Stomach (tissue), 8 donors: ENCODE measurements at regions not wholly inside any gene's neighbourhood (a gene's known extent, or its start where the extent isn't known, plus 50 kb on each side); places are given as distances from the start of the nearest gene placed in this dataset.

ENCODE experiments used
- DNase-seq, 2 donors: peaks; one replicate each; pipeline versions ENCODE4 v3.0.0 to v3.0.0-alpha.2; 2013 to 2019
- H3K27ac ChIP-seq, 5 donors: fragments of 200-600 bp in 4 of 5; sonication (generic) in 4 of 5; one replicate each; pipeline ENCODE4 v1.5.1; 2013 to 2019; ENCODE audit warnings: mild to moderate bottlenecking in 1 of 5, moderate library complexity in 1 of 5
- H3K27me3 ChIP-seq, 3 donors: fragments of 200-600 bp; sonication (generic); one replicate each; pipeline ENCODE4 v1.5.1; 2017 to 2019; ENCODE audit warnings: mixed run types in 1 of 3
- H3K36me3 ChIP-seq, 4 donors: fragments of 200-600 bp; sonication (generic); 1 replicate in 3 of 4; 2 replicates in 1 of 4; pipeline ENCODE4 v1.5.1; 2016 to 2019
- H3K4me1 ChIP-seq, 4 donors: fragments of 200-600 bp; sonication (generic); one replicate each; pipeline ENCODE4 v1.5.1; 2016 to 2019
- H3K4me3 ChIP-seq, 4 donors: fragments of 200-600 bp; sonication (generic) in 3 of 4; one replicate each; pipeline ENCODE4 v1.5.1; 2016 to 2019; ENCODE audit warnings: mild to moderate bottlenecking in 1 of 4
- H3K9me3 ChIP-seq, 4 donors: fragments of 200-600 bp; sonication (generic); one replicate each; pipeline ENCODE4 v1.5.1; 2016 to 2019
- CTCF ChIP-seq, 7 experiments: fragments of 450-650 bp in 4 of 7; fragments of 200-600 bp in 3 of 7; sonication (generic) in 3 of 7; IDR thresholded peaks; one replicate each; pipeline ENCODE4 v1.5.1; 2016 to 2019; ENCODE audit warnings: antibody characterized with exemption in 7 of 7, control low read depth in 2 of 7, mild to moderate bottlenecking in 1 of 7
- EP300 ChIP-seq: sonication (generic); formaldehyde crosslinking; IDR thresholded peaks from one replicate; pipeline ENCODE4 v1.6.1; 2017; ENCODE audit warnings: antibody characterized with exemption
- POLR2A ChIP-seq, 4 donors: fragments of 450-650 bp; IDR thresholded peaks; one replicate each; pipeline ENCODE4 v1.6.1; 2016; ENCODE audit warnings: antibody characterized with exemption in 4 of 4, control low read depth in 2 of 4, mild to moderate bottlenecking in 1 of 4, moderate library complexity in 1 of 4
- POLR2AphosphoS5 ChIP-seq, 3 donors: sonication (generic); formaldehyde crosslinking; IDR thresholded peaks; one replicate each; pipeline ENCODE4 v1.6.1; 2016; ENCODE audit warnings: antibody characterized with exemption in 3 of 3
- WGBS, 5 donors: extraction: QIAGEN DNeasy Blood & Tissue Kit in 3 of 5; methylation state at CpG; one replicate each; pipeline versions ENCODE4 v1.1.5 to v1.1.7; 2013 to 2018; 5-methylcytosine and 5-hydroxymethylcytosine counted together
- intact Hi-C: fragments of 100-400 bp; cut with DNase I; formaldehyde crosslinking; loops from one replicate; pipeline ENCODE4 v1.15.1; 2023; ENCODE audit warnings: low total_unique reads
- donor health status: healthy with polysubstance abuse.
- donor health status: Bipolar disorder and iron deficiency.
- donor health status: healthy.

GRCh38 chr15:69686626-69687025, 234.0 kb downstream of the RPLP1 start:
- H3K27me3 ChIP-seq: no peaks in the 10 kb centered on the region

GRCh38 chr15:69689133-69689532, 236.5 kb downstream of the RPLP1 start:
- 89 to 100% (median 95%) methylated on average over 1 of the region's 1 CpG for WGBS, 5 donors
- intact Hi-C loops: no loop called here

More at GRCh38 chr15:69686626-69687025, 234.0 kb downstream of the RPLP1 start:
- Histone ChIP-seq H3K4me3 (no peak overlapping the region), H3K36me3 (no peaks in the 10 kb centered on the region), H3K9me3 (peaks cover 0 to 41% (median 35%) of the 10 kb centered on the region in 4 donors), H3K27ac (no peak overlapping the region), H3K4me1 (no peaks in the 10 kb centered on the region)
- intact Hi-C loops: no loop called here
- no peak for DNase-seq
- TF ChIP-seq EP300 (no peak), POLR2AphosphoS5 (IDR thresholded peaks at IDR 0.05) (no peak), CTCF (IDR thresholded peaks at IDR 0.05) (no peak), POLR2A (IDR thresholded peaks at IDR 0.05) (no peak)
- WGBS, 5 donors: 79 to 87% (median 83%) methylated on average over 7 of the region's 7 CpGs

GRCh38 chr15:69691307-69692015, 238.8 kb downstream of the RPLP1 start:
- H3K9me3 ChIP-seq: peaks cover 0 to 31% (median 27%) of the 10 kb centered on the region in 4 donors
- intact Hi-C loops: no loop called here
- H3K27ac ChIP-seq: no peak overlapping the region
- H3K27me3 ChIP-seq: no peaks in the 10 kb centered on the region
- TF ChIP-seq POLR2A (IDR thresholded peaks at IDR 0.05): no peak
- TF ChIP-seq CTCF (IDR thresholded peaks at IDR 0.05): no peak
- TF ChIP-seq EP300: no peak
- no peak for TF ChIP-seq POLR2AphosphoS5 (IDR thresholded peaks at IDR 0.05)
- 84 to 96% (median 93%) methylated on average over 7 of the region's 7 CpGs for WGBS, 5 donors
- H3K36me3 ChIP-seq: no peaks in the 10 kb centered on the region
- no peak for DNase-seq
- H3K4me3 ChIP-seq: no peak overlapping the region
- H3K4me1 ChIP-seq: no peaks in the 10 kb centered on the region

More at GRCh38 chr15:69689133-69689532, 236.5 kb downstream of the RPLP1 start:
- no peaks in the 10 kb centered on the region for H3K4me1 ChIP-seq
- no peaks in the 10 kb centered on the region for H3K27me3 ChIP-seq
- H3K36me3 ChIP-seq: no peaks in the 10 kb centered on the region
- DNase-seq: no peak
- TF ChIP-seq POLR2A (IDR thresholded peaks at IDR 0.05) (no peak), CTCF (IDR thresholded peaks at IDR 0.05) (no peak), EP300 (no peak), POLR2AphosphoS5 (IDR thresholded peaks at IDR 0.05) (no peak)
- no peak overlapping the region for H3K4me3 ChIP-seq
- H3K27ac ChIP-seq: no peak overlapping the region
- peaks cover 0 to 31% (median 27%) of the 10 kb centered on the region in 4 donors for H3K9me3 ChIP-seq

GRCh38 chr15:69692342-69692741, 239.7 kb downstream of the RPLP1 start:
- Histone ChIP-seq H3K9me3 (peaks cover 0 to 31% (median 27%) of the 10 kb centered on the region in 4 donors), H3K4me1 (no peaks in the 10 kb centered on the region), H3K27me3 (no peaks in the 10 kb centered on the region), H3K4me3 (no peak overlapping the region), H3K36me3 (no peaks in the 10 kb centered on the region), H3K27ac (no peak overlapping the region)
- WGBS, 5 donors: 88 to 95% (median 91%) methylated on average over 3 of the region's 3 CpGs
- intact Hi-C loops: no loop called here
- no peak for DNase-seq
- TF ChIP-seq CTCF (IDR thresholded peaks at IDR 0.05) (no peak), EP300 (no peak), POLR2A (IDR thresholded peaks at IDR 0.05) (no peak), POLR2AphosphoS5 (IDR thresholded peaks at IDR 0.05) (no peak)
